ENCODE measurements at regions not wholly inside any gene's neighbourhood (a gene's known extent, or its start where the extent isn't known, plus 50 kb on each side); places are given as distances from the start of the nearest gene placed in this dataset.

DNA sequence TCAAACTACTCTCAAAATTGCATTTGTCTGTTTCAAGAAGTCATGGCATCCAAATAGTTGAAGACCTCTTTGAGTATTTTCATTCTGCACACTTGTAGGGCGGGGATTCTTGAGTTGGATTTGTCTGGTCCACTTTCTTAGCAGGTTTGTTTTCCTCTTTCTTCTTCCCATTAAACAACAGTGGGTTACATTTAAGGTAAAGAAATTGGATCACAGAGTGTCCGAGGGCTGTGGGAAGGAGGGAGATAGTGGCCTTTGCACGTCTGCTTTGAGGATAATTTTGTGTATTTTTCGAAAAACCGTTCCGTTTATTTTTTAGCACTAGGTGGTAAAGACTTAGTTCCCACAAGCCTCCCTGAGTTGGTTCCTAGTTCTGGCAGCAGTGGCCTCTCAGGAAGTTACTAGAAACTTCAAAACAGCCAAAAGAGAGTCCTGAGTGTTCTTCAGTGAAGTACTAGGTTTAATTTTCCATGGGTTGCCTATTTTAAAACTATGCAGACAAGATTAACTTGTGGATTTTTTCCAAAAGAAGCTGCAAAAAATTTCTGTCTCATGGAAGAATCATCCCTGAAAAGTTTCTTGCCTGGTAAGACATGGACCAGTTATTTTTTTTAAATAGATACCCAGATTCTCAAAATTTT lies 107.9 kb downstream of the CDC42EP3 start:
- Histone ChIP-seq H3K4me1 (peaks cover 0 to 18% (median 8%) of the 10 kb centered on the region in 6 donors), H3K36me3 (no peaks in the 10 kb centered on the region), H3K27me3 (replicated peaks in 1 of 7) (no peaks in the 10 kb centered on the region), H3K9me3 (no peaks in the 10 kb centered on the region), H3K27ac (no peak overlapping the region), H3K4me3 (no peak overlapping the region)
- no peak for DNase-seq
- intact Hi-C loops (cut with DNase I; ENCODE audit: low total_unique reads): no loop called here
- TF ChIP-seq CTCF (IDR thresholded peaks at IDR 0.05 in 8 of 11, conservative IDR thresholded peaks at IDR 0.05 in 3 of 11): no peak
- TF ChIP-seq POLR2AphosphoS5 (IDR thresholded peaks at IDR 0.05): no peak
- no peak for TF ChIP-seq POLR2A (IDR thresholded peaks at IDR 0.05)
- WGBS, 5 donors: 54 to 69% (median 61%) methylated on average over 6 of the region's 6 CpGs

- H3K4me3 ChIP-seq: no peak overlapping the region
- peaks cover 0 to 15% (median 3%) of the 10 kb centered on the region in 6 donors for H3K4me1 ChIP-seq
- intact Hi-C loops (cut with DNase I; ENCODE audit: low total_unique reads): no loop called here
- DNase-seq: no peak
- no peak for TF ChIP-seq POLR2A (IDR thresholded peaks at IDR 0.05)
- no peak for TF ChIP-seq CTCF (IDR thresholded peaks at IDR 0.05 in 8 of 11, conservative IDR thresholded peaks at IDR 0.05 in 3 of 11)
- TF ChIP-seq POLR2AphosphoS5 (IDR thresholded peaks at IDR 0.05): no peak
- H3K27me3 ChIP-seq (replicated peaks in 1 of 7): no peaks in the 10 kb centered on the region
- no peak overlapping the region for H3K27ac ChIP-seq
- no peaks in the 10 kb centered on the region for H3K36me3 ChIP-seq
- WGBS, 5 donors: 79 to 87% (median 83%) methylated on average over 7 of the region's 7 CpGs
- no peaks in the 10 kb centered on the region for H3K9me3 ChIP-seq
Observed at GRCh38 chr2:37564356-37564755, 107.1 kb downstream of the CDC42EP3 start.

- 70 to 86% (median 78%) methylated on average over 5 of the region's 5 CpGs for WGBS, 5 donors
- Histone ChIP-seq H3K4me3 (no peak overlapping the region), H3K27ac (no peak overlapping the region), H3K36me3 (no peaks in the 10 kb centered on the region), H3K4me1 (peaks cover 0 to 15% (median 0%) of the 10 kb centered on the region in 6 donors), H3K9me3 (no peaks in the 10 kb centered on the region), H3K27me3 (replicated peaks in 1 of 7) (no peaks in the 10 kb centered on the region)
- no peak for DNase-seq
- TF ChIP-seq POLR2A (IDR thresholded peaks at IDR 0.05) (no peak), CTCF (IDR thresholded peaks at IDR 0.05 in 8 of 11, conservative IDR thresholded peaks at IDR 0.05 in 3 of 11) (no peak), POLR2AphosphoS5 (IDR thresholded peaks at IDR 0.05) (no peak)
- intact Hi-C loops (cut with DNase I; ENCODE audit: low total_unique reads): no loop called here
Observed at GRCh38 chr2:37566517-37566981, 104.9 kb downstream of the CDC42EP3 start.

DNA sequence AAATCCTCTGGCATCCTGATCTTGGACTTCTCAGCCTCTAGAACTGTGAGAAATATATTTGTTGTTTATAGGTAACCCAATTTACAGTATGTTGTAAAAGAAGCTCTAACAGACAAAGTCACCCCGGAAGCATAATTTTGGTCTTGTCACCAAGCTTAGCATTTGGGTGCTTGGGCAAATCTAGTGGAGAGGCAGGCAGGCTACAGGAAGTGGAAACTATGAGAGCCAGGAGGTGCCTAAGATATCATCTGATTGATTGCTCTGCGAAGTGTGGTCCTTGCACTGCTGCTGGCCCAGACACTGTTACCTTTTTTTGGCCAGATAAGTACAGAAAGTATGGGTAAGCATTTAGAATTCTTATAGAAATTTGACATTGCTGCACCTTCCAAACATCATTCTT lies 102.9 kb downstream of the CDC42EP3 start:
- no peak for TF ChIP-seq CTCF (IDR thresholded peaks at IDR 0.05 in 8 of 11, conservative IDR thresholded peaks at IDR 0.05 in 3 of 11)
- no peak for TF ChIP-seq POLR2AphosphoS5 (IDR thresholded peaks at IDR 0.05)
- TF ChIP-seq POLR2A (IDR thresholded peaks at IDR 0.05): no peak
- intact Hi-C loops (cut with DNase I; ENCODE audit: low total_unique reads): no loop called here
- DNase-seq: no peak
- H3K9me3 ChIP-seq: no peaks in the 10 kb centered on the region
- no peak overlapping the region for H3K27ac ChIP-seq
- no peak overlapping the region for H3K4me3 ChIP-seq
- WGBS, 5 donors: 43 to 61% (median 57%) methylated on average over 2 of the region's 2 CpGs
- H3K4me1 ChIP-seq: peaks cover 0 to 5% (median 0%) of the 10 kb centered on the region in 6 donors
- H3K27me3 ChIP-seq (replicated peaks in 1 of 7): no peaks in the 10 kb centered on the region
- H3K36me3 ChIP-seq: no peaks in the 10 kb centered on the region
